Stimulated activated CD4-positive, alpha-beta T cell treated with anti-CD3 and anti-CD28 coated beads, Interleukin-4, amount 100 ng/mL, for 1 hour (primary cell): ENCODE measurements at regions not wholly inside any gene's neighbourhood (a gene's known extent, or its start where the extent isn't known, plus 50 kb on each side); places are given as distances from the start of the nearest gene placed in this dataset.
"Not testable (repeated sequence)": the region's sequence is repeated elsewhere in the genome, so short reads cannot be mapped to it uniquely, and the experiment has no call there.

Experiments
- DNase-seq: peaks from one replicate; pipeline ENCODE4 v3.0.0-alpha.2; 2020

DNA sequence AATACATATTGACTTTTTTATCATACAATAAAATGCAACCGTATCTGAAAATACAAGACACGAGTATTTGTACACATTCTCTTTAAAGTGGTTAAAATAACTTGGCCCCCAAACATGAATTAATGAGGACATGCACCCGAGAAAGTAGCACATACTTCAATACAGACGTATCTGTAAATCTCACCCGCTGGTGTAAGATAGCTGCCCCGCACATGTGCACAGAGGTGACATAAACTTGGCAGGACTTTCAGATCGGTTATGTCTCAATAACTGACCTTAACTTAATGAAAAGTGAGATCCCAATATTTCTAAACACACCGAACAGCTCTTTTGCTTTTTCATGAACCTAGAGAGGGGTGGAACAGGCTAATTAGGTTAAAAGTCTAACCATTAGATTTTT is 91.5 kb upstream of the RPS6KA2 start:
- no peak for DNase-seq

DNA sequence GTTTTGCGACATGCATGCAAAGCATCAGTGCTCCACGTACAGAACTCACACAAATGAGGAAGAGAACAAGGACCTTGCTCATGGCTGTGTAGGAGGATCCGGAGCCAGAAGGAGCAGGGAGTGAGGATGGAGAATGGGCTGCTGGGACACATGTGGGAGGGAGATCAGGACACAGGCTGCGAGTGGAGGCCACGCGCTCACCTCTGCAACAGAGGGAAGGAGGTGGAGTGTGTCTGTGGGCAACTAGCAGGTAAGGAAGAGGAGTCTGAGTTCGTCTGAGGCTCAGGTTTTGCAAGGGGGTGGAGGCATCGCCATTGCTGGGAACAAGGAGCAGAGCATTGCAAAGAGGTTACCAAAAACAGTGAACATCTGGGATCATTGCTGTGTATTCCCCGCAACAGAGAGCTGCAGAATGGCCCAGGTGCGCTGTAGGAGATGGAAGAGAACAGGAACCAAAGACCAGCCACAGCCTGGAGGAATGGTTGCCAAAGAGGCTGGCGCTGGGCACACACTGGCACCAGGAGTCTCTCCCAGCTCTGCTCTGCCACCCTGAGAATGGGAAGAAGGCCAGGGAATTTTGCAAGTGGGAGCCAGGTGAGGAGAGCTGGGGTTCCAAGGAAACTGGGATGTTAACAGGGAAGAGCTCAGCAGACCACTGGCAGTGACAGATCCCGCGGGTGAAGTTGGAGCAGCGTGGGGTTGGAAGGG is 90.0 kb upstream of the RPS6KA2 start:
- DNase-seq: no peak

DNA sequence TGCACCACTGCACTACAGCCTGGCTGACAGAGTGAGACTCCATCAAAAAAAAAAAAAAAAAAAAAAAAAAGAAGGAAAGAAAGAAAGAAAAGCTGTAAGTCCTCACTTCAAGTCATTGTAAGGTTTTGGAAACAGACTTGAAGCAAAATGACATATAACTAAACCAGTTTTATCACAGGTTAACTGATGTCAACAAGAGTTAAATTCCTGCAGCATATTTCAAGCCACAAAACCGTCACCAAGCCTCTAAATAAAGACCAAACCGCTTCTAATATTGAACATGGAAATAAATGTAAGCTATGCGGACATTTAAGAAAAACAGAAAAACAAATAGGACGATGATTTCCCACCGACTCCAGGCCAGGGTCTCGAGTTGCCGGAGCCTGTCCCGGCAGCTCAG is 88.9 kb upstream of the RPS6KA2 start:
- DNase-seq: no peak

DNA sequence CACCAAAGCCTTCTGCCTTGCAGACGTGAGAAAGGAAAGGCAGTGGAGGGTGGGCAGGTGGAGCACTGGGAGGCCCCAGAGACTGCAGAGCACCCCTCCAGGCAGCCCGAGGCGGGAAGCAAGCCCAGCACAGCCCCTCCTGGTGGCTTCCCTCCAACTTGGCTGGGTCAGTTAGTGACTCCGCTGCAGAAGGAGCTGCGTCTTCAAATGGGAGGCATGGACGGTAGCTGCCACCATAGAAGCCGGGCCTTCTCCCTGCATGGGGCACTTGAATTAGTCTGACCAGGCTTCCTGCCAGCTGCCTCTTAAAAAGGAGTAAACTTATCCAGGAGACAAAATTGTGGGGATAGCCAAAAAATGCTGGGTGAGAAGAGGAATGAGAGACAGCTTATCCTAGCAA is 88.0 kb upstream of the RPS6KA2 start:
- no peak for DNase-seq

DNA sequence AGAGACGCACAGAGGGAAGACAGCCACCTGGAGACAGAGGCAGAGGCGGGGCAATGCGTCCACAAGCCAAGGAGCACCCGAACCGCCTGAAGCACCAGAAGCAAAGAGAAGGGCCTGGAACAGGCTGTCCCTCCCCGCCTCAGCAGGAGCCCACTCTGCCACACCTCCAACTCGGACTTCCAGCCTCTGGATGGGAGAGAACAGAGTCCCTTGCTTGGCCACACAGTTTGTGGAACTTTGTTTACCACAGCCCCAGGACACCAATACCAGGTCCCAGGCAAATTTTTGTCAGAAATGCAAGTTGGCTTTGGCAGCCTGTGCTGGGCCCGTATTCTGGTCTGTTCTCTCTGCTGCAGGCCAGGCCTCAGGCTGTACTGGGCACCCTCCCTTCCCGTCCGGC is 87.5 kb upstream of the RPS6KA2 start:
- no peak for DNase-seq

DNA sequence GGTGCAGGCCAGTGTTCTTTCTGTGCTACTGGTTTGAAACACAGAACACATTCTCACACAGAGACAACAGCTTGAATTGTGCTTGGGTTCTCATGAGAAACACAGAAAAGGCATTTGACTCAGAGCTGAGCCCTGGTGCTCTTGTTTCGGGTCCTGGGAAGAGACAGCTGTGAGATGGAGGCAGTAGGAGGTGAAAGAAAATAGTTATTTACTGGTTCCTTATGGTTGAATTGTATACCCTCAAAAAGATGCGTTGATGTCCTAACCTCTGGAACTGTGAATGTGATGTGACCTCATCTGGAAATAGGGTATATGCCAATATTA is 87.1 kb upstream of the RPS6KA2 start:
- DNase-seq: no peak

DNA sequence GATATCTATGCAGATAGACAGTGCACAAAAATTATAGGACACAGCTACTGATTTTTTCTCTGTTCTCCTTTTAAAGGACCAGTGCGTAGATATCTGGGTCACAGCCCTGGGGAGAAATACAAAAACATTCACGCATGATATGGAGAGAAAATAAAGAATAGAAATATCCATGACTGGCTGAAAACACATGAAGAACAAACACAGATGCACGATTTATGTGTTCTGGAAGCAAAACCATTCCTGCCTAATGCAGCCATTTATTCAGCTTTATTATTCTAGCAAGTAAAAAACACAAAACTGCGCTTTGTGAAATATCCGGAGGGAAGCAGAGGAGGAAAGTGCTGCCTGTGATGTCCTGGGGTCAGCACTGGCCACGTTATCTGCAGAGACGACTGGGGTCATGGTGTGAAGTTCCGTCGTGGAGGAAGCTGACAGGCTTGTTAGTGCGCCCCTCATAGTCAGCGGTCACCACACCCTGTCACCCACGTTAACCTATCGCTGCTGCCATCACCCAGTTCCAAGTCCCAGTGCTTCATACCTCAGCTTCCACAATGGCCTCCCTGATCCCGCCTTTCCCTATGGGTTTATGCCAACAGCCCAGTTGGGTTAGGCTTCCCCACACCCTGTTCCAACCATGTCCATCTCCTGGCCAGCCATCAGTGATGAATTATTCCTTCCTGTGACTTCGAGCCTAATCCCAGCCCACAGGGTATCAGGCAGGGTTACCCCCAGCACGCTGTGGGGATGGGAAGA is 86.6 kb upstream of the RPS6KA2 start:
- DNase-seq: no peak

DNA sequence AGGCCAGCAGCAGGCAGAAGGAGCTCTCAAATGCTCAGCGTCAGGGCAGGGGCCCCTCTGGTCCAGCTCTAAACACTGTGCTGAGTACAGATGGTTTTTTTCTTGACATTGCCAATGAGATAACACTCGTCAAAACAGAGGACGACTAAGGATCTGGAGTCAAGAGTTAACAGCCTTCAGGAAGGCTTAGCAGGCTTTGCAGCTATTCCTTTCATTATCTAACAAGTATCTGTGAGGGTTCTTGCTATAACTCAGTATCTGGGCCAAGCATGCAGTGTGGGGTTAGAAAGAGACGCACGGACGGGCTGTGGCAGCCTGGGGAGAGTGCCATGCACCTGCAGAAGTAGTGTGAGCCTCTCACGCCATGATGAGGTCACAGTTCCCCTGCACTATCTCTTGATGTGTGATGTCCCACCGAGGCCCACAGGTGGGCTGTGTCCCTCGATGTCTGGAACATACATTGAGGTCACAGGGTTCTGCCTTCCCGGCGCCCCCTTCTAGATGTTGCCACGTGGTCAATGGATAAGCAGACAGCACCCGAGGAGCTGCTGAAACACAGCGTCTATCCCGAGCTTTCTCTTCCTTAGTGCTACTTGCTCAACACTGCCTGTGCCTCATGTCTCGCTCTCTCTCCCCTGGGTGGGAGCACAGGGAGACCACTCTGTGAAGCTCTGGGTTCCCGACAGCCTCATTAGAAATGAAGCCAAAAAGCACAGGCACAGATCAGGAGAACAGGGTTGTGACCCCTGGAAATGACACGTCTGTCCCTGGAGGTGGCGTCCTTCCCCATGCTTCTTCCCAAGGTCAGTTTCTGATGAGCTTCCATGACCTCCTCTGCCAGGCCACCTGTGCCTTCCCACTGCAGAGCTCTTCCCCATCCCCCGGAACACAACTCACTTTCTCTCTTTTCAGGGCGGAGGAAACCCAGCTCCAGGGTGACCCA is 85.5 kb upstream of the RPS6KA2 start:
- no peak for DNase-seq

DNA sequence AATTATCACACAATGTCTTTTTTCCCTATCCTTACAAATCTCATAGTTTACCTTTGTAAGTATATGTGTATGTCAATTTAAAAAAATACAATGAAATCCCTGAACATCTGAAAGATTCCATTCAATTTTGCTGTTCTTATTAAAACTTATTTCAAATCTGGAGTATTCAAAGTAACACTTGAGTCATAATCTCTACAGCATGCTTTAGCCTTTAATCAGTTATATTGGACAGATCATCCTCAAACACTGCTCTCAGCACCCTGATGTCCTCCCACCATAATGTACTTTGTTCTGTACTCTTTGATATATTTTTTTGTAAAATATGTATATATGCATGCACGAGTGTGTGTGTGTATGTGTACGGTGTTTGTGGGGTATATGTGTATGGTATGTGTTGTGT is 83.0 kb upstream of the RPS6KA2 start:
- no peak for DNase-seq

DNA sequence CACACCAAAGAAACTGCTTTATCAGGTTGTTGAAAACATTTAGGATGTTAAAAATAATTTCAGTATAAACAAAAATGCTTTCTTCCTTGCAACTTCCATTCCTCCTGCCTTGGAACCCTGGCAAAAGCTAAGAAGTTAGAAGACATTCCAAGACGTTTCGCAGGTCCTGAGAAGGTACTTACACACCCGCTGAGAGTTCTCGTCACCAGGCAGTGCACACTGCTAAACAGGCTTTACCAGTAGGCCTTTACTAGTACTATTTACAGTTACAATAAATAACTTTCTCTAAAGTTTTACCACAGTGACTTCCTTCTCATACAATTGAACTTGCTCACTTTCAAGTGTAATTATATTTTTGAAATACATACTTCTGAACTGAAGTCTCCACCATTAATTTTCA is 81.4 kb upstream of the RPS6KA2 start:
- no peak for DNase-seq

DNA sequence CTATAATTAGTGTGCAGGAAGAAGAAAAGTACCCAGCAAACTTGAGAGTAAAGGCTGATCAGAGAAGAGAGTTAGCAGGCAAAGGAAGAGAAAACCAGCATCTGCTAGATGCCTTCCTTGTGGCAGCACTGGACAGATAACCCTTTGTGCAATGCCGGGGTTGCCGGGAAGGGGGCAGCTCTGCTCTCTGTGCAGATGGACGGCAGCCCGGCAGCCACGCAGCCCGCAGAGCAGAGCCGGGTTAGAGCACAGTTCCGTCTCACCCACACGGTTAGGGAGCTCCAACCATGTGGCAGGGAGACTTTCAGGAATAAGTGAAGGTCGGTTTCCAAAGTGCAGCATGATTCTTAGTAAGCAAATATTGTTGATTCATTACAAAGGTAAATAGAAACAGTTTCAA is 80.0 kb upstream of the RPS6KA2 start:
- no peak for DNase-seq

DNA sequence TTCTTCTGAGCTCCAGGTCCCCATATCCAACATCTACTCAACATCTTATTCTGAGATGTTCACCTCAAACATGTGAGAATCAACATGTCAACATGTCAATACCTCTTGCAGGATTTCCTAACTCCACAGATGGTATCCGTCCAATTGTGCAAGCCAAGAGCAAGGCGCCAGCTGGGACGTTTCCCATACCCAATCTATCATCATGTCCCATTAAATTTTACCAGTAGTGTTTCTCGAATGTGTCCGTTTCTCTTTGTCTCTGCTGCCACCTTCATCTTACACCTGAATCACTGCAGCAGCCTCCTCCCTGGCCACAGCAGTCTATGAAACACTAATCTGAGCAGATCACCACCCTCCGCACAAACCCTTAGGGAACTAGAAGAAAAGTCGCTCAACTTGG is 78.0 kb upstream of the RPS6KA2 start:
- DNase-seq: no peak

DNA sequence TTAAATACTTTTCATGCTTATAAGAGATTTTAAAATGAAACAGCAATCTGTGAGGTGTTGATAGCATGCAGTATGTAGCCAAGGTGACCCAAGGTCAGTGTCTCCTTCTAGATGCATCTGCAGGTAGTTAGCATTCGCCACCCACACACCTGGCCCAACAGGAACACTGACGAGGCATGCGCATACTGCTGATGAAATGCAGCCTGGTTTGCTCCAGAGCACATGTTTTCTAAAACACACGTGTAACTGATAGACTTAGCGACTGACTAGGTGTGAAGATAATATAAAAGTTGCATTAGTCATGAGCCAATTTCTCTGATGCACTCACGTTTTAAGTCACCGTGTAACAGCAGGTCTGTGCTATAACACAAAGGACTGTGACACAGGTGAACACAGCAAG is 77.1 kb upstream of the RPS6KA2 start:
- no peak for DNase-seq

DNA sequence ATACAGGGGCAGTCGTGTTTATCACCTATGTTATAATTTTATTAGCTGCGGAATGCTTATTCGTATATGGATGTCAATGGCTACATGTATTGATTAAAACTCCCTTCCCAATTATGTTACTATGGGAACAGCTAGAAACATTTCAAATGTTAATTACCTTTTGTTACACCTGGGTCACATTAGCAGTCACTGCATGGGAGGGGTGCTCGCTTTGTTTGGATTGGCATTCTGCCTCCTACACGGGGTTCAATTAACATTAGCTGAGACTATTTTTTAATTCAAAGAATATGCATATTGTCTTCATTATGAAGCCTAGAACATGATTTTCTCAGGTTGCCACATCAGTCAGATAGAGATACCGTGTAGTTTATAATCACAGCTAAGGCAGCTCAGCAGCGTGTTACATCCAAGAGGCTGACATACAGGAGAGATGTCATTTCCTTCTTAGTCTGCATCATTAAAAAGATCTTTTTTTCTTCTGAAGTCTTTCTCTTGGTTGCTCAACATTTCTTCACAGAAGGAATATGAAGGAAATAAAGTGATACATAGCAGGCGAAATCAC is 76.2 kb upstream of the RPS6KA2 start:
- no peak for DNase-seq

DNA sequence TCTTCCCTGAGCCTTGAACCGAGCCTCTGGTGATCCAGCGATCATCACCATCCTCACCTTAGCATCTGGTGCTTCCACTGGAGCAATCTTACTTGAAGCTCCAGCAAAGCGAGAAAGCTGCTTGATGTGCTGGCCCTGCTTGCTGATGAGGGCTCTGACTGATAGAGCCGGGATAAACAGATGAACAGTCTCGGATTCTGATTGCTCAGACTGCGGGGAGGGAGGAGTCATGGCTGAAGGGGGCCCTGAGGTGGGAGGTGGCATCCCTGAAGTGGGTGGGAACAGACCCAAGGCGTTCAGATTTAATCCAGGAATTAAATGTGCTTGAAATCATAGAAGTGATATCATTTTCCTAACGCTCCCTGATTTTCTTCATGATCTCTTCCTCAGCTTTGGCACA is 74.4 kb upstream of the RPS6KA2 start:
- not testable (repeated sequence) for DNase-seq

DNA sequence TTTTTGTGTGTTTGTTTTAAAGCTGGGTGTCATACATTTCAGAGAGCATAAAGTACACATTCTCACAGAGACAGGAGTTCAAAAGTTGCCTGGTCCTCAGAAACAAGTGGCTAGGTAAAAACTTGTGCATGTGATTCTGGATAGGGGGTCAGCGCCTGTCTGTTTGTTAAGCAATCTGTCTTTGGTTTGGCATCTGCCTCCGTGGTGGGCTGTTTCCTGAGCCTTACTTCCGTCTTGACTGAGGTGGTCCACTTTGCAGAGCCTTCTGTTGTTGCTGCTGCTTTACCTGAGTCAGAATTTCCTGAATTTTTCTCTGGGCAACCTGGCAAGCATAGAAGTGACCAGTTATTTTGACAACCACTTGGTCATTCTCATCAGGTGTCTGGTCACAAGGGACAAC is 73.8 kb upstream of the RPS6KA2 start:
- DNase-seq: not testable (repeated sequence)

DNA sequence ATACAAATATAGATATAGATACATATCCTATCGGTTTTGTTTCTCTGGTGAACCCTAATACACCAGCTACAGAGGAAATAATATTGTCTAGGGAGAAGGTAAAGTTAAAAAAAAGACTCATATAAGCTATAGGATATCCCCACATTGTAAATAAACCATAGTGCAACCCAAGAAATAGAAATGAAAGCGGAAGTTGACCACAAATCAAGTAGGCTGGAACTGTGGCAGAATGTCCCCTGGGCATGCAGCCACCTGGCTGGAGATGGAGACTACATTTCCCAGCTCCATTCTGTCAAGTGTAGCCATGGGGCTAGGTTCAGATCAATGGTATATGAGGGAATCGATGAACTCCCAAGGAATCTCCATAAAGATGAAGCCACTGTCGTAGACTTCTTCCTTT is 70.1 kb upstream of the RPS6KA2 start:
- DNase-seq: no peak

DNA sequence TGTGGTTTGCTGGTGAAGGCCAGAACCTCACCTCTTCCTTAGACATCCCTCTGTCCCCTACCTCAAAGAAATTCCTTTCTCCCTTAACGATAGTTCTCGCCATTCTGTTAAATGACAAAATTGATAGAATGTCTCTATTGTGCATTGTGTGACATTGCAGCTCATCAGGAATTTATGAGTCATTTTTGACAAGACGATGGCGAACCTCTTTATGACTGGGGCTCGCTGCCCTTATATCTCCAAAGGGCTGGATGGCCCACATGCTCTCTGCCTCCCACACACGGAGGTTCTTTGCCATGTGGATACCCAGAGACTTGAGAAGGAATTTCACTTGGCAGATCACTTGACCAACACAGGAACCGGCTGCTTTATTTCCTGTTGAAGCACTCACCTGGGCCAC is 66.8 kb upstream of the RPS6KA2 start:
- DNase-seq: no peak

DNA sequence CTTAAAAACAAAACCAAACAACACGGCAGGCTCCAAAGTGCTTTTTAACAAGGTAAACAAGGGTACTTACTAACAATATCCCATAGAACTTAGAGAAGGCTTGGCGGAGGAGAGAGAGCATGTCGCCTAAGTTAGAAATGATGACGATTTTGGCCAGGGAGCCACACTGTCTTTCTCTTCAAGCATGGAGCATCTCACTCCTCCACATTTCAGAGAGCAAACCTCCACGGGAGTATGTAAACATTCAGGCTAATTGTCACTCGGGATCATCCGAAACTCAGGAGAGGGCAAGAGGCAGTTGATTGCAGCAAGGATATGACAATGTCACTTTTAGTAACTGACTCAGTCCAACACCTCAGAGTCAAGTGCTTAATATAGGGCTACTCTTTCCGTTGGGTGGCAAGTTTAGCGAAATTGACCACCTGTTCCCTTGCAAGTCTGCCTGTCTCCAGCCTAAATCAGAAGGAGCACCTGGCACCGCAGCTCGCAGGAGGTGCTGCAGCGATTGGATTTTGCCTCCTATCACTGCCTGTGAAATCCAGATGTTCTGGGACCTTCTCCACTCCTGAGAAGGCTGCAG is 65.8 kb upstream of the RPS6KA2 start:
- no peak for DNase-seq

DNA sequence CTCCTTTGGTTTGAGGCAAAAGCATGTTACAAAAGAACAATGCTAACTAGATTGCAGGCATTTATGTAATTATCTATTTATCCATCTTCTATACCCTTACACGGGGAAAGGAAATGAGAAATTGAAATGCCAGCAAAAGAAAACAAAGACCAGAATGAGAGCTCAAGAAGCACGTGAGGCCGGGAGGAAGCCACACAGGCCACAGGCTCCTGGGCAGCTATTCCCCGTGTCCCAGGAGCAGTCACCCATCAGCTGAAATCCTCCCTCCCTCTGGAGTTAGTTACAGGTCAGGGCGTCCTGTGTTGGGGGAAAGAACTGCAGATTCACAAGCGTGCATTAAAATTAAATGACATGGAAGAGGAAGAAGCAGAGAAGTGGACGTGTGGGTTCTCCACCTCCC is 64.7 kb upstream of the RPS6KA2 start:
- DNase-seq: no peak

DNA sequence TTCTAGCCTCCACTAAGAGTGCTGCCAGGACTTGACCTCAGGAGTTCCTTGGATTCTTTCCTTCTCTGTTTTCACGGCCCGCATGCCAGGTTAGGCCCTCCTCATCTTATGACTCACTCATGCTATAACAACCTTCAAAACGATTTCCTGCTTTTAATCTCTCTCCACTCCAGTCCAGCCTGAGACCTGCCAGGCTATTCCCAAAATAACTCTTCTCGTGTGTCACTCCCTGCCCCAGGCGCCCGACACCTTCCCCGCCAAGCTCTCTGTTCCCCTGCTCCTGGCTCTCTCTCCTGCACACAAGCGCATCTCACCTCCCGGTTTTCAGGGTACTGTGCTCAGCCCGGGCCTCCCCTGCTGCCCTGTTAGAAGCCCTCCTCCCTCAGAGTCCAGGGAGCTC is 64.1 kb upstream of the RPS6KA2 start:
- no peak for DNase-seq

DNA sequence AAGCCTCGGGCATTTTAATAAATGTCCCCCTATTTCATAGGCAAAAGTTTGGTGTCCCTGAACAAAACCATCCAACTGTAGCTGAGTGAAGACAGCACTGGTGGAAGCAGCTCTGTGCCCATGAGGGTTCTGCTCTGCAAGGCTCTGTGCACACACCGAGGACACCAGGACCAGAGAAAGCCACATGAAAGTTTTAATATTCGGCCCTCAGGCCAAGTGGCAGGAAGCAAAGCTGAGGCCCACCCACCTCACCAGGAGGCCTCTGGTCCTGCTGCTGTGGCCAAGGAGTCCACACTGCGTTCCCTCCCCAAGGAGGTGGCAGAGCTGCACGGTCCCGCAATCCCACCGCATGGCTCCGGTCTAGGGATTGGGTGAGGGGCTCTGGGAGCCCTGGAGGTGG is 62.6 kb upstream of the RPS6KA2 start:
- DNase-seq: no peak

DNA sequence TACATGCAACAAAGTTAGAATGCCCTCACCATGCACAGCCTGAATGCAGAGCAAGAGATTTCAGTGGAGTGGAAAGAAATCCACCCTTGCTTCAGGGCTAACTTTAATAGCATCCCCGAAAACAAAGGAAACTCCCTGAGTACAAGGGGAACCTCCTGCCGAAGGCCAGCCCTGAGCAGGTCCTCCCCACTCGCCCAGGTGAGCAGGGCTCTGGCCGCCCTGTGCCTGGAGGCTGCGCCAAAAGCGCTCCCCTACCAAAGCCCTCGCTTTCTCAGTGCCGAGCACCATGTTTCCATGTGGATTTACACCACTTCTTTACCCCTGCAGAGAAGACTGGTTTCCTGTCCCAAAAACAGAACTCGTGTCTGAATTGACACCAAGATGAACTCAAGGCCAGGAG is 61.9 kb upstream of the RPS6KA2 start:
- no peak for DNase-seq
